SK-N-MC (cell line): ENCODE measurements at regions not wholly inside any gene's neighbourhood (a gene's known extent, or its start where the extent isn't known, plus 50 kb on each side); places are given as distances from the start of the nearest gene placed in this dataset.

ENCODE experiments used
- EZH2 ChIP-seq: fragments of 200-600 bp; sonication (generic); IDR thresholded peaks from one replicate; pipeline ENCODE4 v1.6.1; 2017; ENCODE audit warnings: antibody characterized with exemption
- FOXP2 ChIP-seq: optimal IDR thresholded peaks from 2 replicates; pipeline ENCODE3; 2011; ENCODE audit warnings: mild to moderate bottlenecking, moderate library complexity; ENCODE audit not compliant: insufficient read depth; ENCODE audit errors: extremely low read length, control extremely low read depth
- POLR2AphosphoS5 ChIP-seq: IDR thresholded peaks from 2 replicates; pipeline ENCODE4 v1.6.1; 2012; ENCODE audit warnings: mild to moderate bottlenecking, low read depth, low read length, borderline replicate concordance

- TF ChIP-seq EZH2 (no peak), POLR2AphosphoS5 (no peak), FOXP2 (no peak)
Observed at GRCh38 chr10:2906974-2907373, 160.4 kb upstream of the PFKP start.
